Liver (tissue), 3 donors: ENCODE measurements at regions not wholly inside any gene's neighbourhood (a gene's known extent, or its start where the extent isn't known, plus 50 kb on each side); places are given as distances from the start of the nearest gene placed in this dataset.

Source experiments
- JUND ChIP-seq, 2 donors: IDR thresholded peaks; 2 replicates each; pipeline ENCODE4 v1.6.1; 2016; ENCODE audit warnings: antibody characterized with exemption in 2 of 2
- TF ChIP-seq, protein P1 (sequence below): IDR thresholded peaks from 2 replicates; pipeline ENCODE4 v1.6.1; 2016; ENCODE audit warnings: antibody characterized with exemption
- TF ChIP-seq, protein P2 (sequence below): fragments of 150-350 bp; IDR thresholded peaks from 2 replicates; pipeline ENCODE4 v1.5.1; 2017; ENCODE audit warnings: improper control_type of control experiment, low read depth, low read length; ENCODE audit not compliant: missing input control
- donor health status: healthy.
- donor health status: healthy.

DNA sequence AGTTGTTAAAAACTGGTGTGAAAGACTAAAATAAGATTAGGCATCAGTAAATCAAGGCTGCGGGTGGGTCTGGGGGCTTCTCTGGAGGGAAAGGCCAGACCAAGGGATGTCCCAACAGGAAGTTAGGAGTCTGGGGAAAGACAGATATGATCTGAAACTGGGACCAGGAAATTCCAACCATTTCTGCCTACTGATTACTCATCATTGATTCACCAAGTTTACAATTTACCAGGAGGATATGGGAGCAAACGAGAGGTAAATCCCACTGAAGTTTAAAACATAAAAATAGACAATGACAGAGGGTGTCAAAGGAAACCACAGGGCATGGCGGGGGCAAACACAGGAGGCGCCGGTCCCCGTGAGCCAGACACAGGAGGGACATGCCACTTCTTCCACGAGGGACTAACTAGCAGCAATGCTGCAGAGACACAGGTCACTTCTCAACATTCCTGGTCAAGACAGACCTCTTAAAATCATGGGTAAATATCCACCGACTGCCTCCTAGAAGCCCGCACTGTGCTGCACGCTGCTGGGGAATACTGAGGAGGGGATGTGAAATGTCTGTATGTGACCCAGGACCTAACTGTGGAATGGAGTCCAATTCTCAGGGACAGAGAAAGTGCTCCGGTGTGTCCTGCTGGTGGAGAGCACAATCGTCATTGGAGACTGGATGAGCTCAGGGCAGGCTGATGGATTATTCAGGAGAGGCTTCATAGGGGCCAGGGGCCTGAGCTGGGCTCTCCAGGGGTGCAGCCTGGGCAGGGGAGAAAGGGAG is 153.4 kb upstream of the KLF14 start:
- TF ChIP-seq, protein P1, sequence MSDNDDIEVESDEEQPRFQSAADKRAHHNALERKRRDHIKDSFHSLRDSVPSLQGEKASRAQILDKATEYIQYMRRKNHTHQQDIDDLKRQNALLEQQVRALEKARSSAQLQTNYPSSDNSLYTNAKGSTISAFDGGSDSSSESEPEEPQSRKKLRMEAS = no peak
- no peak for TF ChIP-seq JUND (IDR thresholded peaks at IDR 0.05)
- TF ChIP-seq, protein P2, sequence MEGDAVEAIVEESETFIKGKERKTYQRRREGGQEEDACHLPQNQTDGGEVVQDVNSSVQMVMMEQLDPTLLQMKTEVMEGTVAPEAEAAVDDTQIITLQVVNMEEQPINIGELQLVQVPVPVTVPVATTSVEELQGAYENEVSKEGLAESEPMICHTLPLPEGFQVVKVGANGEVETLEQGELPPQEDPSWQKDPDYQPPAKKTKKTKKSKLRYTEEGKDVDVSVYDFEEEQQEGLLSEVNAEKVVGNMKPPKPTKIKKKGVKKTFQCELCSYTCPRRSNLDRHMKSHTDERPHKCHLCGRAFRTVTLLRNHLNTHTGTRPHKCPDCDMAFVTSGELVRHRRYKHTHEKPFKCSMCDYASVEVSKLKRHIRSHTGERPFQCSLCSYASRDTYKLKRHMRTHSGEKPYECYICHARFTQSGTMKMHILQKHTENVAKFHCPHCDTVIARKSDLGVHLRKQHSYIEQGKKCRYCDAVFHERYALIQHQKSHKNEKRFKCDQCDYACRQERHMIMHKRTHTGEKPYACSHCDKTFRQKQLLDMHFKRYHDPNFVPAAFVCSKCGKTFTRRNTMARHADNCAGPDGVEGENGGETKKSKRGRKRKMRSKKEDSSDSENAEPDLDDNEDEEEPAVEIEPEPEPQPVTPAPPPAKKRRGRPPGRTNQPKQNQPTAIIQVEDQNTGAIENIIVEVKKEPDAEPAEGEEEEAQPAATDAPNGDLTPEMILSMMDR = no peak
